ENCODE measurements at regions not wholly inside any gene's neighbourhood (a gene's known extent, or its start where the extent isn't known, plus 50 kb on each side); places are given as distances from the start of the nearest gene placed in this dataset.
"Not testable (repeated sequence)": the region's sequence is repeated elsewhere in the genome, so short reads cannot be mapped to it uniquely, and the experiment has no call there.

DNA sequence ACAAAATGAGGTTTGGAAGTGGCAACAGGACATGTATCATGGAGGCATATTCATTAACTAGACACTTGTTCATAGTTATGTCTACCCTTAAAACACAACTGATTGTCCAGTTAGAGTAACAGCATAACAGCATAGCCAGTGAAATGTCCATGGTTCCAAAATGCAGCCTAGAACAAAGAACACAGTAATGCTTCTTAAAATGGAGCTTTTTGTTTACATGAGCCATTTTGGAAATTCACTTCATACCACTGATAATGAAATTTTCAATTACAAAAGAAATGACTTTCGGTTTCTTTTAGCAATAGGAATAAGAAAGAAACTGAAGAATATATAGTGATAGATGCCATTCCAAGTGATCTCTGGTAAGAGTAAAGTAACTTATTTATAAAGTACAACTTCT lies 111.1 kb upstream of the DST start:
- no peak overlapping the region for H3K27ac ChIP-seq
- no peak for DNase-seq (ENCODE audit: low read depth, low spot score)

DNA sequence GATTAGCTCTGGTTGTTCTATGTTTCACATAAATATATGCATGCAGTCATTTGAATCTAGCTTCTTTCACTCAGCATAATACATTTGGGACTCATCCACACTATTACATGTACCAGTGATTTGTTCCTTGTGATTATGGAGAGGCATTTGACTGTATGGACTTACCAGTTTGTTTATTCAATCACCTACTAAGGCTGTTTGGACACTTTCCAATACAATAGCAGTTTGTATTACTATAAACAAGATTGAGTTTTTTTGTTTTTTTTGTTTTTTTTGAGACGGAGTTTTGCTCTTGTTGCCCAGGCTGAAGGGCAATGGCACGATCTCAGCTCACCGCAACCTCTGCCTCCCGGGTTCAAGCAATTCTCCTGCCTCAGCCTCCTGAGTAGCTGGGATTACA lies 109.8 kb upstream of the DST start:
- no peak overlapping the region for H3K27ac ChIP-seq
- DNase-seq (ENCODE audit: low read depth, low spot score) = no peak

DNA sequence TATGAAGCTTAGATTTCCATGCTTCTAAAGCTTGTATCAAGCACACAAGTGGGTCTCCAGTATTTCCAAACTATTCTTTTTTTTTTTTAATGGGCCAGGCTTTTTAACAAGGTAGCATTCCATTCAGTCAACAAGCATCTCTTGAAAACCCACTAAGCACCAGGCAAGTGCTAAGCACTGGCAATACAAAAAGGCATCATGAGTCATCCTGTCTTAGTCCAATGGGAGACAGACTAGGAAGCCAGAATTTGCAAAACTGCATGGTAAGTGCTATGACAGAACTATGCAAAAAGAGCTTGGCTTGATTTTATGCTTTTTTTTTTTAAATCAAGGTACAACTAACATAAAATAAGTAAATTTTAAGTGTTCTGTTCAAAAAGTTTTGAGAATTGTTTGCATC lies 109.3 kb upstream of the DST start:
- DNase-seq (ENCODE audit: low read depth, low spot score) = no peak
- H3K27ac ChIP-seq = no peak overlapping the region

DNA sequence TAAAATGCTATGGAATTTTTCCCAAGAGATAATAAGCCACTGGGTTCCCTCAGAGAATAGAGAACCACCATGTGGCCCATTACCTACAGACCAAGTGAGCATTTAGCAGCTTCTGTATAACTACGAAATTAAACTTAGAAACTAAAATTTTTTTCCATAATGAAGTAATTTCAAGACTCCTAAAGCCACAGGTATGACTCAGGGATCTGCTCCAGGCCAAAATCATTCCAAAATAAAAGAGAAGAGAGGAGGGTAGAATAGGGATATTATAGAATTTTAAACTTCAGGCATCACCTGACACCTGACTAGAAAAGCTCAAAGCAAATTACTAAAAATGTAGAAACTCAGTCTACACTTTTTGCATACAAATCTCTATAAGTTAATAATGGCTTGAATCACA lies 108.9 kb upstream of the DST start:
- DNase-seq (ENCODE audit: low read depth, low spot score) = no peak

DNA sequence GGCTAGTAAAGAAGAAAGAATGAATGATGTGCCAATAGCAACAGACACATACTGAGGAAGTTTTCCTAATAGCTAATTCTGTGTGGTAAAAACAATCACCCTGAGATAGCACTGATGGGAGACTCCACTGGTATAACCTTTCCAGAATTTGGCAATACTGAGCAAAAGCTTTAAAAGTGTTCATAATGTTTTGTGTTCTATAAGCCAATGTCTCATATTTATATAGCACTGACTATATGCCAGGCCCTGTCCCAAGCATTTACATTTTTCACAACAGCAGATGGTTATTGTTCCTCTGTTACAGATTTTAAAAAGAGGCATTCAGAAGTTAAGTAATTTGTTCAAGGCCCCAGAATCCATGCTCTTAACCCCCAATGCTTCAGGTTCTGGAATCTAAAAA lies 108.0 kb upstream of the DST start:
- no peak for DNase-seq (ENCODE audit: low read depth, low spot score)
- peak overlapping the region; percentile 79 for H3K27ac ChIP-seq

More for the DNA sequence above, 108.9 kb upstream of the DST start:
- H3K27ac ChIP-seq = no peak overlapping the region

DNA sequence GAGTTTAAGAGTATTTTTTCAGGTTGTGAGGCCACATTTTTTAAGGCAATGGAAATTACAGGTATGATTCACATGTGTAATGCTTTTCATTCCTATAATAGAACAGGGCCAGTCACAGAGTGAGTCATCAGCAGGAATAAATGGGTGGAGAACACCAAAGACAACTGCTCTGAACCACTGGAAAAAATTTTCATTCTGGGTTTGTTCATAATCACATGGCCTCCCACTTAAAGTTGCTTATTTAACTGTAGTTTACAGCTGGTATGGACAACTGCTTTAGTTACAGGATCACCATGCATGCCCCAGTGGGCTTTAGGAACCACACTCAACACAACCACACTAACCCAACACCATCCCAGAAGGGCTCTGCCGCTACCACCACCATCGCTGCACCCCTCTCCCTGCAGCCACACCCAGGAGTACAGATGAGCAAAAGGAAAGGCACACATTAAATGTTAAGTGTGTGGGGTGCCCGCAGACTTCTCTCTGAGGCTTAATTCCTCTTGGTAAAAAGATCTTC lies 107.0 kb upstream of the DST start:
- peak; percentile 66 for DNase-seq (ENCODE audit: low read depth, low spot score)
- peak overlapping the region; percentile 79 for H3K27ac ChIP-seq

DNA sequence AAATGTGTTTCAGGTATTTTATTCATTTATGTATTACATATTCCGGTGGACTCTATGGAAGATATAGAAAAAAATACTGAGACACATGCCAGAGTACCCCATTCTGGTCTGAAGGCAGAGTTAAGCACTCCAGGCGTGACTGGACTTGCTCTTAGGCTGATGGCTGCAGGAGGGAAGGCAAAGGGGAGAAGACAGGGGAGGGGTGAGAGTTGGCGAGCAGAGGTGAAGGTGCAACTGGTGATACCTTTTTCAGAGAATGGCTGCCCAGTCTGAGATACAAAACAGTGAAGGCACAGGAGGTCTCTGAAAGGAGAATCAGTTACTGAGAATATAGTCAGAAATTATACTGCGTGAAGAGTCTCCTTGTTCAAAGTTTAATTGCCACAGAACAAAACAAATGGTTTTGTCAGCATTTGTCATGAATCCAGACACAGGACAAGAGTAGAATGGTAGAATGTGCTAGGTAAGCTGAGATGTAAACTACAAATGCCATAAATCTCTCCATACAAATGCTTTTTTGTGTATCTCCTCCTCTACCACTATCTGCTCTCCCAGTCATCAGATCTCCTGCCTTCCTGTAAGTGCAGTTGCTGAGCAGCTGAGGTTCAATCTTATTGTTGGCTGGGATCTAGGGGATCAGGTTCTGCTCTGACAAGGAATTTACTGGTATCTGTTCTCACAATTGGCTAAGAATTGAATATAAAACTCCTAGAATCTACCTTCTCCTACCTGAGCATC lies 104.2 kb upstream of the DST start:
- peak overlapping the region; percentile 25 for H3K27ac ChIP-seq
- DNase-seq (ENCODE audit: low read depth, low spot score) = no peak

DNA sequence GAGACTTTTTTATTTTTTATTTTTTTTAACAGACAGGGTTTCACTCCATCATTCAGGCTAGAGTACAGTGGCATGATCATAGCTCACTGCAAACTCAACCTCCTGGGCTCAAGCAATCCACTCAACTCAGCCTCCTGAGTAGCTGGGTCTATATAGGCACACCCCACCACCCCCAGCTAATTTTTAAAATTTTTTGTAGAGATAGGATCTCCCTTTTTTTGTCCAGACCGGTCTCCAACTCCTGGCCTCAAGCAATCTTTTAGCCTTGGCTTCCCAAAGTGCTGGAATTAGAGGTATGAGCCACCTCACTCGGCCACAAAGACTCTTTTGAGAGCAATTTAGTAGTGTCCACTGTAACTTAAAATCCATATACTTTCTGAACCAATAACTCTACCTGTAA lies 103.3 kb upstream of the DST start:
- peak overlapping the region; percentile 25 for H3K27ac ChIP-seq
- no peak for DNase-seq (ENCODE audit: low read depth, low spot score)

DNA sequence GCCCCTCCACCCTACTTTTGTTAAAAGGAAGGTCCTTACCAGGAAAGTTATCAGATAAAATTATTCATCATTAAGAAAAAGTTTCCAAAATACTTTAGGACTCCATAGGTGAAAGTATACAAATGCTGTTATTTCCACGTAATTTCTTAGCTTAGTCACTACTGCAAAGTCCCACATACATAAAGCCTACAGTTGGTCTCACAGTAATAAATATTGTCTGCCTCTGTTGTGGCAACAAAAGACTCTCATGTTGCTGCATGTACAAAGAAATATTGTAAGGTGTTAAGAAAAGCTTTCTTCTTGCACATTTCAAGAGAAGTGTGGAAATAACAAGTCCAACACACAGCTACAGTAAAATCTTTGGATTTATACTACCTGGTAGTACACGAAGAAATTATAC lies 102.4 kb upstream of the DST start:
- H3K27ac ChIP-seq = no peak overlapping the region
- DNase-seq (ENCODE audit: low read depth, low spot score) = no peak

DNA sequence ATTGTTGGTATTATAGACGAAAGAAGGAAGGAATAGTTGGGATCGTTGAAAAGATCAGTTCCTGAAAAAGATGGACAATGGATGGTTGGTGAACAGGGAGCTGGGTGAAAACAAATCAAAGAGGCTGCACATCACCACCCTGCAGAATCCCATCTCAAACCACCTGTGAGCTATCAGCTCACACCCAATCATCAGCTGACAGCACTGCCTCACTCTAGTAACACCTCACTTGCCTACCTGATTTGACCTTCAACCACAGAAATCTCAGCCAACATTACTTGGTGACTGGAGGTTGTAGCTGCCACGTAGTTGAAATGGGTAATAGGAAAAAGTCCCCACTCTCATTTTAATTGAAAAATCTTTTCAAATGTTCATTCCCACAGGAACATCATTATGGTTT lies 101.8 kb upstream of the DST start:
- no peak for DNase-seq (ENCODE audit: low read depth, low spot score)
- H3K27ac ChIP-seq = no peak overlapping the region

DNA sequence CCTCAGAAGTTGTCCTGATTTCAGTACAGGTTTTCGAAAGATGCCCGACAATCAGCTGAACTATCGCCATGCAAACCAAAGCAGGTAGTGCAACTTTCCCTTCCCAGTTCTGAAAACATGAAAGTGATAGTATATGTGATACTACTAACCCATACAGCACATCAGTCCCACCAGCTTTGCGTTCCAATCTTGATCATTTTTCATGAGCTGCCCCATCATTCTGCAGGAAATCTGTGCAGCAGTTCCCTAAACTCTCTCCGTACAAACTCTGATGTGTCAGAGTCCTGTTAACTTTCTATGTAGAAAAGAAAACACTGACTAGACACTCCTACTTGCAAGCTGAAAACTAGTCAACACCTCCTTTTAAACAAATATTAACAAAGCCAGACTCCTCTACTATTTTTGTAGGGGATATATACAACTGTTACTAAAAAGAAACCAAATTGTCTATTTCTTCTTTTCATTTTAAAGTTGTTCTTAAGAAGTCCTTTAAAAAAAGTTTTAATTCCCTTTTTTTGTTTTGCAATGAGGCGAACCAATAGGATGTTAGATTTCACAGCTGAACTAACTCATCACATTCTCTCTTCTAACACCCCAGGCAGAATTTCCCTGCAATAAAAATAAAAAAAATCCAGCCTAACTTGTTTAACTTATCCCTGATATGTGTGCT lies 99.6 kb upstream of the DST start:
- no peak for DNase-seq (ENCODE audit: low read depth, low spot score)
- no peak overlapping the region for H3K27ac ChIP-seq

DNA sequence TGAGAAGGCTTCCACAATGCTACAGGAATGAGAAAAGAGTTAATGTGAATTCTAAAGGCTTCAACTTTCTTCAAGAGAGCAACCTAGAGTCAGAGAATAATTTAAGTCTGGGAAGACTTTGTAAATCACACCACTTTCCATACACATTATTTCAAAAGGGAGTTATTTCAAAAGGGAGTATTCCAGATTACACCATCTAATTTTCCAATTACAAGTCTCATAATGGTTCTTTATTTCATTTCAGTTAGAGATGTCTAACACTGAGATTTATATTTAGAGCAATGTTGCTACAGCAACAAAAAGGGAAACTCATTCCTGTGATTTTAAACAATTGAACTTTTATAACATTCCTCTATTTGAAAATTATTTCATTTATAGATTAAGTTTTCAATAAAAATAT lies 98.8 kb upstream of the DST start:
- no peak overlapping the region for H3K27ac ChIP-seq
- DNase-seq (ENCODE audit: low read depth, low spot score) = no peak

DNA sequence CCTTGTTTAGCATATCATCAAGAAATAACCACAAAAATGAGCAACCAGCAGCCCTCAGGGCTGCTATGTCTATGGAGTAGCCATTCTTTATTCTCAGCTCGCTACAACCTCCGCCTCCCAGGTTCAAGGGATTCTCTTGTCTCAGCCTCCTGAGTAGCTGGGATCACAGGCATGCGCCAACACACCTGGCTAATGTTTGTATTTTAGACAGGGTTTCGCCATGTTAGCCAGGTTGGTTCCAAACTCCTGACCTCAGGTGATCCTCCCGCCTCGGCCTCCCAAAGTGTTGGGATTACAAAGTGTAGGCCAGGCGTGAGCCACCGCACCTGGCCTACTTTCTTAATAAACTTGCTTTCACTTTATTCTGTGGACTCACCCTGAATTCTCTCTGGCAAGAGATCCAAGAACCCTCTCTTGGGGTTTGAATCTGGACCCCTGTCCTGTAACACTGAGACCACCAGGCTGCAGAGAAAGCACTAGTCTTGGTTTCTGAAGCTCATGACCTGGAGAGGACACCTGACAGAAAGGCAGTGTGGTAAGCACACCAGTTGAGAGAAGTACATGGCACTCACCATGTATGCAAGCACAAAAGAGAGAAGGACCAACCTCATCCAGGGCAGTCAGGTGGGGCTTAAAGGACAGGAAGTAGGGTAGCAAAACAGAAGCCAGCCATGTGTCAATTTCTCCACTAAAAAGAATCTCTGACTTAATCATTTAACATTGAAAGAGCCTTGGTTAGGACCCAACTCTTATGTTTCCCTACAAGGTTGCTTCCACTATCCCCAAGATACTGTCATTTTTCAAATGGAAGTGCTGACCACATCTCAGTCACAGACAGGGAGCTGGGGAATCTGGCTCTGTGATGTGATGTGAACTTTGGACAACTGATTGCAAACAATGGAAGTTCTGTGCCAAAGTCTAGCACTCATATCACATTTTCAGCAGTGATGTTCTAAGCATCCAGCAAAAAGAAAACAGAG lies 97.4 kb upstream of the DST start:
- no peak for DNase-seq (ENCODE audit: low read depth, low spot score)
- H3K27ac ChIP-seq = no peak overlapping the region

DNA sequence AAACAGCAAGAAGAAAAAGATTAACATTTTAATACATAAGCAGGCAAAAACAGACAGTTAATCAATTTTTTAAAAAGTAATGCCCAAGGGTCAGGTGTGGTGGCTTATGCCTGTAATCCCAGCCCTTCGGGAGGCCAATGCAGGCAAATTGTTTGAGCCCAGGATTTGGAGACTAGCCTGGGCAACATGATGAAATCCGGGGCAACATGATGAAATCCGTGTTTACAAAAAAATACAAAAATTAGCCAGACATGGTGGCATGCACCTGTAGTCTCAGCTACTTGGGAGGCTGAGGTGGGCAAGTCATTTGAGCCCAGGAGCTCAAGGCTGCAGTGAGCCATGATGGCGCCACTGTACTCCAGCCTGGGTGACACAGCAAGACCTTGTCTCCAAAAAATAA lies 94.1 kb upstream of the DST start:
- DNase-seq (ENCODE audit: low read depth, low spot score) = no peak
- no peak overlapping the region for H3K27ac ChIP-seq

DNA sequence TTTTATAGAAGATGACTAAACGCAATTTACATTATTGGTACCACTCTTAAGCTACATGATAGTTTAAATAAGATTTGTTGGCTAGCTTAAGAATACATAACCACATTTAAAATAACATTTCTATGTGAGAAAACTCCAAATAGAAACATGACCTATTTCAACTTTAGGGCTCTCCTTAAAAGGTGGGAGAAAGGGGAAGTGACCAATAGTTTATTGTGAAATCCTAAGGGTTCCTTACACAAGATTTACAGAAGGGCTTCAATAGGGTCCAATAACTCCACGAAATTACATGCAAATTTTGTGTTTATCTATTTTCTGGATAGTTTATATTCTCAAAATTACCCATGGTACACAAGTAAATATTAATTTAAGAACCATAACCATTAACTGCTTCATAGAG lies 91.6 kb upstream of the DST start:
- no peak for DNase-seq (ENCODE audit: low read depth, low spot score)
- no peak overlapping the region for H3K27ac ChIP-seq

DNA sequence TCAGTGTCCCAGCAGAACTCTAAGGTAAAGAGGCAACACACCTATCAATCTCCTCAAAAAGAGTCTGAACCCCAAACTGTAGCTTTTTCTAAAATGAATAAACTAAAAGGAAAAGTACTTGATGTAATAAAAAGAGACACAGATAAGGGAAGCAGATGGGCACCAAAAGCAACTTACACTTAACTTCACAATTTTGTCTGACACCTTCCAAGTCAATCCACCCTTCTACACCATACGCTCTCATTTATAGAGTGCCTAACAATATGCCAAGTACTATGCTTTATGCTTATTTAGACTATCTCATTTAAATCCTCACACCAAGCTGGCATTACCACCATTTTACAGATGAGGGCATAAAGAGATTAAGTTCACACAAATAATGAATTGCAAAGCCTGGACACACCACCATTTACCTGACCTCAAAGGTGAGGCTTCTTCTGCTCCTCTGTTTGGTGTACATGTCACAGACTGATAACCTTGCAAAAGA lies 90.6 kb upstream of the DST start:
- no peak overlapping the region for H3K27ac ChIP-seq
- DNase-seq (ENCODE audit: low read depth, low spot score) = no peak

DNA sequence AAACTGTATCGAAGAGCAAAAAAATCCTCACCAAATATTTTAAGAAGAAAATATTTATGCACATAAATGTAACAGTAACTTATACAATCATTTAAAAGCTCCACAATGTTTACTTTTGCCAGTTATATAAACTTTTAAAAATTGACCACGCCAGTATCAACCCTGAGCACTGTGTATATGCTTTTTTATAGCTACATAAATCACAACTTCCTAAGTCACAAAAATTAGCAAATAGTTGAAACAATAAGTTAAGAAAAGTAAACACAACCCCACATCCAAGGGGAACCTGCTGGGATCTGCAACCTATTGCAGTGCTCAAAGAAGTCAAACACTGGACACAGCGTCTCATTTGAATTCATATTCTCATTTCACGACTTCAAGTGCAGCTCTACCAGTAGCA lies 89.8 kb upstream of the DST start:
- no peak for DNase-seq (ENCODE audit: low read depth, low spot score)
- H3K27ac ChIP-seq = no peak overlapping the region

DNA sequence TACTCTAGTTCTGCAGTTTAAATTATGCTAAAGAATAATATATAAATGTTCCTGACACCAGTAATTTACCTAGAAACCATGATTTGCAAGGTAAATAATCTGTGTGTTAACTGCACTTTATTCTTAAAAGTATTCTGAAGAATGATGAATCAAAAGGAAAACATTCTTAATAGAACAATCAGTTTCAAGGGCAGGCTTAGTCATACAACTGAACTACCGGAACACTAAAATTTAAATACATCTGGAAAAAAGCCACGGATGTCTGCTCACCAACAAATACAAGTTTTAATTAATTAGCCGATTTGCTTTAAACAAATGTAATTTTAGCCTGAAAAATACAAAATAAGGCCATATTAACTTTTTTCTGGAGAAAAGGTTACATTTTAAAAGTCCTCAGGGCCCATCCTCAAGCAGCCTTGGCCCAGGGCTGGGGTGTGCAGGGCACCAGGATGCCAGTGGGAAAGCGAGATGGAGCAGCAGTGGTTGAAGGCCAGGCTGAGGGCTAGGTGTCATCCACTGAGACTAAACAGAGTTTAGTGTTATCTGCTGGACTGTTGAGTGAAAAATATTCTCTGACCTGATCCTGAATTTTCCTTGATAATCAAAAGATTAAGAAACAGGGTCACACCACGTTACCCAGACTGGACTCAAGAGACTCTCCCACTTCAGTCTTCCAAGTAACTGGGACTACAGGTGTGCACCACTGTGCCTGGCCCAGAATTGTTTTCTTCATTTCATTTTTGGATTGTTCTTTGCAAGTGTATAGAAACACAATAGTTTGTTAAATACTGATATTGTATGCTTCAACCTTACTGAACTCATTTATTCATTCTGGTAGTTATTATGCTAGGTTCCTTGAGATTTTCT lies 88.2 kb upstream of the DST start:
- DNase-seq (ENCODE audit: low read depth, low spot score) = no peak
- H3K27ac ChIP-seq = peak overlapping the region; percentile 93

DNA sequence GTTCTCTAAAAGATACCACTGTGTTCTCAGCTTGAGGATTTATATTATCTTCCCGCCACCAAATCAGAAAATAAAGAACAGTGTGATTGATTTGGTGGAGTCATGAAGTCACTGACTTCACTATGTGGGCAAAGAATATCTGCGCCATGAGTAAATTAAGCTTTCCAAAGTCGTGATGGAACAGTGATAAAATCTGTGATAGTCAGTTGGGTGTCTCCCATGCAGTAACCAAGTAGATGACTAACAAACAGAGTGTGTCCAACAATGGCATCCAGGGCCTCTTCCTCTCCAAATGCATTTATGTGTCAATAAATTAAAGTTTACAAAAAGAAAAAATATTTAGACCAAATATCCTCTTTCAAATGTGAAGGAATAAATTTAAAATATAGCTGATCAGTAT lies 87.0 kb upstream of the DST start:
- peak overlapping the region; percentile 93 for H3K27ac ChIP-seq
- no peak for DNase-seq (ENCODE audit: low read depth, low spot score)

DNA sequence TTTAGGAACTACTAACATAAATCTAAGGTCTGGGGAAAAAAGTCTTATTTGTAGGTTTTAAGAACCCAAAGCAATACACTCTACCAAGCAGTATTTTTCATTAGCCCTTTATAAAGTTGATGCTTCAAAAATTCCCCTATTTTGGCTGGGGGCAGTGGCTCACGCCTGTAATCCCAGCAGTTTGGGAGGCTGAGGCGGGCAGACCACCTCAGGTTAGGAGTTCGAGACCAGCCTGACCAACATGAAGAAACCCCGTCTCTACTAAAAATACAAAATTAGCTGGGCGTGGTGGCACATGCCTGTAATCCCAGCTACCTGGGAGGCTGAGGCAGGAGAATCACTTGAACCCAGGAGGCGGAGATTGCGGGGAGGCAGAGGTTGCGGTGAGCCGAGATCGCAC lies 86.5 kb upstream of the DST start:
- DNase-seq (ENCODE audit: low read depth, low spot score) = not testable (repeated sequence)
- H3K27ac ChIP-seq = peak overlapping the region; percentile 93

All from epithelial cell of prostate (primary cell).